ENCODE measurements at regions not wholly inside any gene's neighbourhood (a gene's known extent, or its start where the extent isn't known, plus 50 kb on each side); places are given as distances from the start of the nearest gene placed in this dataset.

- no peak overlapping the region for H3K56ac ChIP-seq (ENCODE audit: insufficient read length, low read depth, low read length)
- no peak overlapping the region for H2BK120ac ChIP-seq (ENCODE audit: low read depth, low read length, poor library complexity, severe bottlenecking)
- H3T11ph ChIP-seq (ENCODE audit: low read length): no peak overlapping the region
- H3K14ac ChIP-seq (ENCODE audit: insufficient read depth, low read length): no peak overlapping the region
- no peaks in the 10 kb centered on the region for H3K27me3 Mint-ChIP-seq (ENCODE audit: low read depth)
- H4K20me1 ChIP-seq (ENCODE audit: control insufficient read depth, insufficient read depth, insufficient read length): no peaks in the 10 kb centered on the region
- H2BK12ac ChIP-seq (ENCODE audit: insufficient read length, low read depth, low read length): no peak overlapping the region
- TF ChIP-seq CTCF (conservative IDR thresholded peaks at IDR 0.05): no peak
- DNase-seq: no peak
- H3K4ac ChIP-seq (ENCODE audit: low read depth, low read length): no peak overlapping the region
- no peak overlapping the region for H3K9ac ChIP-seq (ENCODE audit: extremely low read depth, insufficient read length, low read length)
- no peak overlapping the region for H2AFZ ChIP-seq (ENCODE audit: low read length)
- H3K9me3 ChIP-seq (ENCODE audit: control insufficient read depth, low read depth, low read length): no peaks in the 10 kb centered on the region
- no peak overlapping the region for H2AK5ac ChIP-seq (ENCODE audit: insufficient read length, low read length)
- H2BK20ac ChIP-seq (ENCODE audit: low read depth, low read length, poor library complexity, severe bottlenecking): no peak overlapping the region
- no peak overlapping the region for H4K91ac ChIP-seq (ENCODE audit: insufficient read length, low read depth, low read length)
- H3K4me3 Mint-ChIP-seq: no peak overlapping the region
- no peaks in the 10 kb centered on the region for H3K23me2 ChIP-seq (ENCODE audit: insufficient read length, low read depth, low read length, poor library complexity, severe bottlenecking)
- no peak overlapping the region for H3K23ac ChIP-seq (ENCODE audit: insufficient read length, low read depth, low read length)
- H3K36me3 Mint-ChIP-seq (ENCODE audit: insufficient read depth in 1 of 3, low read depth in 3 of 3): no peaks in the 10 kb centered on the region
- no peaks in the 10 kb centered on the region for H3K27me3 ChIP-seq (ENCODE audit: insufficient read depth, low read length)
- no peak overlapping the region for H3K4me2 ChIP-seq (ENCODE audit: insufficient read depth, insufficient read length, low read length)
- no peak overlapping the region for H3K27ac Mint-ChIP-seq
- H3K79me2 ChIP-seq (ENCODE audit: insufficient read depth, low read length): no peaks in the 10 kb centered on the region
- H3K4me1 Mint-ChIP-seq: no peaks in the 10 kb centered on the region
- no peak overlapping the region for H4K8ac ChIP-seq (replicated peaks; ENCODE audit: insufficient read length, low read depth, low read length)
- H3K79me1 ChIP-seq (ENCODE audit: insufficient read depth, low read depth, low read length, poor library complexity, severe bottlenecking): no peaks in the 10 kb centered on the region
- H3K27ac ChIP-seq (ENCODE audit: insufficient read length, low read depth, low read length): no peak overlapping the region
- H4K5ac ChIP-seq (ENCODE audit: insufficient read length, low read depth, low read length): no peak overlapping the region
- no peak overlapping the region for H2BK5ac ChIP-seq (ENCODE audit: insufficient read length, low read length)
- no peaks in the 10 kb centered on the region for H3K4me1 ChIP-seq (ENCODE audit: insufficient read depth, low read length)
- no peaks in the 10 kb centered on the region for H3K9me3 Mint-ChIP-seq
- H3K18ac ChIP-seq (ENCODE audit: insufficient read length, low read depth, low read length): no peak overlapping the region
- WGBS (ENCODE audit: extremely low coverage, insufficient read length, low lambda C conversion rate): no CpG with 5 or more reads among the region's 2 CpGs
- no peak overlapping the region for H2BK15ac ChIP-seq (ENCODE audit: low read depth, low read length)
Observed at GRCh38 chr2:18365342-18365741, 195.1 kb downstream of the RDH14 start.
